ENCODE measurements at regions not wholly inside any gene's neighbourhood (a gene's known extent, or its start where the extent isn't known, plus 50 kb on each side); places are given as distances from the start of the nearest gene placed in this dataset.
A peak's percentile ranks its signal among the peaks of the same experiment; 100 is the strongest.

DNA sequence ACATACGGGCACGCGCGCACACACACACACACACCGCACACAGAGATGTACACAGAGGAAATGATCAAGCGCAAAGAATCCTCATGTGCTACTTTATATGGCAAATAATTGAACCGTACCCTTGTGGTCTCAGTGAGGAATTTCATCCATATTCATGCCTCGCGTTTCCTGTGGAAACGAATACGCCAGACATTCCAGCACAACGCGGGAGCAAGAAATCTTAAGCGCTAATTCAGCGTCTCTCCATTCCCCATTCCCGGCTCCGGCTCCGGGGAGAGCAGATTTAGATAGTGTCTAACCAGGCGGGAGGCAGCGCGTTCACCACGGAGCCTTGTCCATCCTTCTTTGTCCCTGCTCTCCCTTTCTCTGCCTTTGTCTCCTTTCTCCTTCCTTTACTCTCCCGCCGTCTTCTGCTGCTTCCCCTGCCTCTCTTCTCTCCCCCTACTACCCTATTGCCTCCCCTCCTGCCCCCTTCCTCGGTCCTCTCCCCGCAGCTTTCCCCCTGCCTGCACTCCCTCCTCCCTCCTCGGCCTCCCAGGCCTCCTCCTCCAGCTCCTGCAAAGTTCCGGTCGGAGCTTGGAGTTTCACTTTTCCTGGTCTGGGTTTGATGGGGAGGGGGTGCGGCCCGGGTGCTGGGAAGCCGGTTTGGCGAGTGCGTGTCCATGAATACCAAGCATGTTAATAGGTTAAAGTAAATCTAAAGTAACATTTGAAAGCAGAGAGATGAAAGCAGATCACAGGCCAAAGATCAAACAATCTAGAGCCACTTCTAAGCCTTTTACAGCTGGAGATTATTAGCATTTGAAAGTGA lies 579.3 kb downstream of the BUD13 start:
- peaks cover 2% of the 10 kb centered on the region for H3K27me3 Mint-ChIP-seq (ENCODE audit: unreplicated experiment)
- H3K36me3 Mint-ChIP-seq (ENCODE audit: low read depth, unreplicated experiment) = no peaks in the 10 kb centered on the region
- H3K4me1 Mint-ChIP-seq (ENCODE audit: unreplicated experiment) = peaks cover 5% of the 10 kb centered on the region
- no peaks in the 10 kb centered on the region for H3K9me3 Mint-ChIP-seq (ENCODE audit: unreplicated experiment)
- DNase-seq (ENCODE audit: low spot score) = peak; percentile 45
- peak; percentile 59 for TF ChIP-seq CTCF (IDR thresholded peaks at IDR 0.05; ENCODE audit: unreplicated experiment)
- peak overlapping the region; percentile 77 for H3K4me3 Mint-ChIP-seq (ENCODE audit: unreplicated experiment)
- peak overlapping the region; percentile 86 for H3K27ac Mint-ChIP-seq (ENCODE audit: unreplicated experiment)

GRCh38 chr11:116192509-116193210 lies 580.1 kb downstream of the BUD13 start:
- Mint-ChIP-seq H3K4me1 (ENCODE audit: unreplicated experiment) (peaks cover 3% of the 10 kb centered on the region), H3K27me3 (ENCODE audit: unreplicated experiment) (no peaks in the 10 kb centered on the region), H3K27ac (ENCODE audit: unreplicated experiment) (peak overlapping the region; percentile 13), H3K4me3 (ENCODE audit: unreplicated experiment) (no peak overlapping the region), H3K36me3 (ENCODE audit: low read depth, unreplicated experiment) (no peaks in the 10 kb centered on the region), H3K9me3 (ENCODE audit: unreplicated experiment) (no peaks in the 10 kb centered on the region)
- no peak for DNase-seq (ENCODE audit: low spot score)
- no peak for TF ChIP-seq CTCF (IDR thresholded peaks at IDR 0.05; ENCODE audit: unreplicated experiment)

DNA sequence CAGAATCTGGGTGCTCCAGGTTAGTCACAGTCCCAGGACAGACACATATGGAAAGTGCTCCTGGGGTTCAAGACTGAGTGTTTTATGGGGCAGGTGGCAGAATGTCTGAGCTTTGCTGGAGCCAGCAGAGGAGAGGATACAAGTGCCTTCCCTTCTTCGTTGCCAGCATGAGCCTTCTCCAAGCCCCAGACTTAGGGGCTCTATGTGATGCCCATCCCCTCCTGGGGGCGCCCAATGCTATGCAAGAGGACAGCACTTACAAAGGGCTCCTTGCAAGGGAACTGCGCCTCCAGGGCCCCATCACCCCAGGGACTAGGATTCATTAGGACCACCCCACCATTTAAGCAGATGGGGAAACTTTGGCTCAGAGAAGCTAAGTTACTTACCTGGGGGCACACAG lies 581.9 kb downstream of the BUD13 start:
- no peak for DNase-seq (ENCODE audit: low spot score)
- H3K27ac Mint-ChIP-seq (ENCODE audit: unreplicated experiment) = no peak overlapping the region
- H3K9me3 Mint-ChIP-seq (ENCODE audit: unreplicated experiment) = no peaks in the 10 kb centered on the region
- no peak overlapping the region for H3K4me3 Mint-ChIP-seq (ENCODE audit: unreplicated experiment)
- H3K36me3 Mint-ChIP-seq (ENCODE audit: low read depth, unreplicated experiment) = no peaks in the 10 kb centered on the region
- H3K4me1 Mint-ChIP-seq (ENCODE audit: unreplicated experiment) = peaks cover 3% of the 10 kb centered on the region
- no peak for TF ChIP-seq CTCF (IDR thresholded peaks at IDR 0.05; ENCODE audit: unreplicated experiment)
- H3K27me3 Mint-ChIP-seq (ENCODE audit: unreplicated experiment) = no peaks in the 10 kb centered on the region

- DNase-seq (ENCODE audit: low spot score) = no peak
- H3K9me3 Mint-ChIP-seq (ENCODE audit: unreplicated experiment) = no peaks in the 10 kb centered on the region
- H3K27ac Mint-ChIP-seq (ENCODE audit: unreplicated experiment) = no peak overlapping the region
- no peaks in the 10 kb centered on the region for H3K36me3 Mint-ChIP-seq (ENCODE audit: low read depth, unreplicated experiment)
- H3K27me3 Mint-ChIP-seq (ENCODE audit: unreplicated experiment) = peaks cover 3% of the 10 kb centered on the region
- no peak for TF ChIP-seq CTCF (IDR thresholded peaks at IDR 0.05; ENCODE audit: unreplicated experiment)
- no peak overlapping the region for H3K4me3 Mint-ChIP-seq (ENCODE audit: unreplicated experiment)
- peaks cover 3% of the 10 kb centered on the region for H3K4me1 Mint-ChIP-seq (ENCODE audit: unreplicated experiment)
Measured at GRCh38 chr11:116189408-116190170, 583.2 kb downstream of the BUD13 start.

All from endothelial cell (in vitro differentiated cells).